Activated naive CD8-positive, alpha-beta T cell treated with anti-CD3 and anti-CD28 coated beads for 36 hours (primary cell): ENCODE measurements at regions not wholly inside any gene's neighbourhood (a gene's known extent, or its start where the extent isn't known, plus 50 kb on each side); places are given as distances from the start of the nearest gene placed in this dataset.
"Not testable (repeated sequence)": the region's sequence is repeated elsewhere in the genome, so short reads cannot be mapped to it uniquely, and the experiment has no call there.

Experiments
- DNase-seq: peaks from one replicate; pipeline ENCODE4 v3.0.0; 2021
- H3K27ac Mint-ChIP-seq: one replicate; pipeline ENCODE4 v1.8.0; 2022; ENCODE audit warnings: mild to moderate bottlenecking, moderate library complexity, mixed read lengths
- H3K27me3 Mint-ChIP-seq: one replicate; pipeline ENCODE4 v1.8.0; 2022; ENCODE audit warnings: mild to moderate bottlenecking, mixed read lengths
- H3K36me3 Mint-ChIP-seq: one replicate; pipeline ENCODE4 v1.8.0; 2021; ENCODE audit warnings: mild to moderate bottlenecking, mixed read lengths
- H3K4me1 Mint-ChIP-seq: one replicate; pipeline ENCODE4 v1.8.0; 2021; ENCODE audit warnings: mixed read lengths
- H3K4me3 Mint-ChIP-seq: one replicate; pipeline ENCODE4 v1.8.0; 2022; ENCODE audit warnings: mild to moderate bottlenecking, moderate library complexity, mixed read lengths
- H3K9me3 Mint-ChIP-seq: one replicate; pipeline ENCODE4 v1.8.0; 2022; ENCODE audit warnings: mixed read lengths

GRCh38 chr12:127169321-127170181 lies 1097.4 kb upstream of the TMEM132C start:
- DNase-seq: no peak
- Mint-ChIP-seq H3K27me3 (peaks cover 16% of the 10 kb centered on the region), H3K4me3 (no peak overlapping the region), H3K9me3 (no peaks in the 10 kb centered on the region), H3K36me3 (no peaks in the 10 kb centered on the region), H3K27ac (no peak overlapping the region), H3K4me1 (peaks cover 2% of the 10 kb centered on the region)

GRCh38 chr12:127170226-127171180 lies 1096.5 kb upstream of the TMEM132C start:
- Mint-ChIP-seq H3K9me3 (no peaks in the 10 kb centered on the region), H3K27ac (no peak overlapping the region), H3K4me3 (no peak overlapping the region), H3K27me3 (peaks cover 16% of the 10 kb centered on the region), H3K4me1 (peaks cover under 1% of the 10 kb centered on the region), H3K36me3 (no peaks in the 10 kb centered on the region)
- no peak for DNase-seq

- DNase-seq: no peak
- no peaks in the 10 kb centered on the region for H3K36me3 Mint-ChIP-seq
- H3K9me3 Mint-ChIP-seq: peaks cover 10% of the 10 kb centered on the region
- no peak overlapping the region for H3K27ac Mint-ChIP-seq
- H3K27me3 Mint-ChIP-seq: peaks cover 15% of the 10 kb centered on the region
- no peak overlapping the region for H3K4me3 Mint-ChIP-seq
- H3K4me1 Mint-ChIP-seq: no peaks in the 10 kb centered on the region
These were observed 1094.1 kb upstream of the TMEM132C start for GRCh38 chr12:127172861-127173260.

GRCh38 chr12:127173971-127174370 lies 1093.0 kb upstream of the TMEM132C start:
- H3K36me3 Mint-ChIP-seq, DNase-seq, H3K4me1 Mint-ChIP-seq, H3K4me3 Mint-ChIP-seq, H3K27ac Mint-ChIP-seq: not testable (repeated sequence)
- Mint-ChIP-seq H3K27me3 (peaks cover 12% of the 10 kb centered on the region), H3K9me3 (peaks cover 13% of the 10 kb centered on the region)

GRCh38 chr12:127174881-127175280 lies 1092.1 kb upstream of the TMEM132C start:
- H3K4me3 Mint-ChIP-seq: no peak overlapping the region
- H3K27ac Mint-ChIP-seq: no peak overlapping the region
- peaks cover 6% of the 10 kb centered on the region for H3K27me3 Mint-ChIP-seq
- H3K9me3 Mint-ChIP-seq: peaks cover 13% of the 10 kb centered on the region
- H3K4me1 Mint-ChIP-seq: no peaks in the 10 kb centered on the region
- H3K36me3 Mint-ChIP-seq: no peaks in the 10 kb centered on the region
- no peak for DNase-seq

- DNase-seq: no peak
- peaks cover 13% of the 10 kb centered on the region for H3K9me3 Mint-ChIP-seq
- no peak overlapping the region for H3K4me3 Mint-ChIP-seq
- H3K27me3 Mint-ChIP-seq: peaks cover 6% of the 10 kb centered on the region
- H3K27ac Mint-ChIP-seq: no peak overlapping the region
- no peaks in the 10 kb centered on the region for H3K36me3 Mint-ChIP-seq
- H3K4me1 Mint-ChIP-seq: no peaks in the 10 kb centered on the region
These were observed 1091.6 kb upstream of the TMEM132C start for GRCh38 chr12:127175361-127175760.

- DNase-seq: no peak
- Mint-ChIP-seq H3K36me3 (no peaks in the 10 kb centered on the region), H3K4me1 (no peaks in the 10 kb centered on the region), H3K9me3 (peaks cover 13% of the 10 kb centered on the region), H3K27me3 (peaks cover 3% of the 10 kb centered on the region), H3K27ac (no peak overlapping the region), H3K4me3 (no peak overlapping the region)
These were observed 1090.2 kb upstream of the TMEM132C start for GRCh38 chr12:127176804-127177203.

- no peaks in the 10 kb centered on the region for H3K4me1 Mint-ChIP-seq
- peaks cover 3% of the 10 kb centered on the region for H3K27me3 Mint-ChIP-seq
- DNase-seq: no peak
- no peaks in the 10 kb centered on the region for H3K36me3 Mint-ChIP-seq
- H3K9me3 Mint-ChIP-seq: peaks cover 13% of the 10 kb centered on the region
- no peak overlapping the region for H3K27ac Mint-ChIP-seq
- H3K4me3 Mint-ChIP-seq: no peak overlapping the region
These were observed 1088.9 kb upstream of the TMEM132C start for GRCh38 chr12:127178052-127178451.

GRCh38 chr12:127178463-127178862 lies 1088.5 kb upstream of the TMEM132C start:
- H3K27ac Mint-ChIP-seq: no peak overlapping the region
- H3K4me3 Mint-ChIP-seq: no peak overlapping the region
- H3K4me1 Mint-ChIP-seq: no peaks in the 10 kb centered on the region
- DNase-seq: no peak
- peaks cover 13% of the 10 kb centered on the region for H3K9me3 Mint-ChIP-seq
- no peaks in the 10 kb centered on the region for H3K36me3 Mint-ChIP-seq
- H3K27me3 Mint-ChIP-seq: peaks cover 3% of the 10 kb centered on the region

- DNase-seq: no peak
- no peak overlapping the region for H3K27ac Mint-ChIP-seq
- H3K4me3 Mint-ChIP-seq: no peak overlapping the region
- no peaks in the 10 kb centered on the region for H3K36me3 Mint-ChIP-seq
- peaks cover 5% of the 10 kb centered on the region for H3K27me3 Mint-ChIP-seq
- H3K4me1 Mint-ChIP-seq: no peaks in the 10 kb centered on the region
- peaks cover 13% of the 10 kb centered on the region for H3K9me3 Mint-ChIP-seq
These were observed 1087.8 kb upstream of the TMEM132C start for GRCh38 chr12:127179176-127179575.

- Mint-ChIP-seq H3K27ac (no peak overlapping the region), H3K4me3 (no peak overlapping the region)
- DNase-seq: no peak
These were observed 1085.0 kb upstream of the TMEM132C start for GRCh38 chr12:127182018-127182417.

GRCh38 chr12:127189992-127190391 lies 1077.0 kb upstream of the TMEM132C start:
- no peaks in the 10 kb centered on the region for H3K36me3 Mint-ChIP-seq
- no peaks in the 10 kb centered on the region for H3K4me1 Mint-ChIP-seq
- DNase-seq: no peak
- peaks cover 16% of the 10 kb centered on the region for H3K27me3 Mint-ChIP-seq
- H3K4me3 Mint-ChIP-seq: no peak overlapping the region
- no peaks in the 10 kb centered on the region for H3K9me3 Mint-ChIP-seq
- no peak overlapping the region for H3K27ac Mint-ChIP-seq

More at GRCh38 chr12:127182018-127182417, 1085.0 kb upstream of the TMEM132C start:
- Mint-ChIP-seq H3K36me3 (no peaks in the 10 kb centered on the region), H3K9me3 (peaks cover 12% of the 10 kb centered on the region), H3K27me3 (peaks cover 7% of the 10 kb centered on the region), H3K4me1 (no peaks in the 10 kb centered on the region)

- Mint-ChIP-seq H3K9me3 (peaks cover 1% of the 10 kb centered on the region), H3K4me1 (no peaks in the 10 kb centered on the region), H3K36me3 (no peaks in the 10 kb centered on the region), H3K4me3 (no peak overlapping the region), H3K27me3 (peaks cover 17% of the 10 kb centered on the region), H3K27ac (no peak overlapping the region)
- DNase-seq: no peak
These were observed 1075.8 kb upstream of the TMEM132C start for GRCh38 chr12:127191129-127191528.

- no peak for DNase-seq
- Mint-ChIP-seq H3K4me1 (no peaks in the 10 kb centered on the region), H3K27ac (no peak overlapping the region), H3K27me3 (peaks cover 21% of the 10 kb centered on the region), H3K36me3 (no peaks in the 10 kb centered on the region), H3K4me3 (no peak overlapping the region), H3K9me3 (peaks cover 1% of the 10 kb centered on the region)
These were observed 1074.6 kb upstream of the TMEM132C start for GRCh38 chr12:127192391-127192790.

- Mint-ChIP-seq H3K36me3 (no peaks in the 10 kb centered on the region), H3K27me3 (peaks cover 16% of the 10 kb centered on the region), H3K9me3 (peaks cover 1% of the 10 kb centered on the region), H3K4me1 (no peaks in the 10 kb centered on the region), H3K27ac (no peak overlapping the region), H3K4me3 (no peak overlapping the region)
- DNase-seq: no peak
These were observed 1073.6 kb upstream of the TMEM132C start for GRCh38 chr12:127193341-127193740.
